KMS-11 (cell line): ENCODE measurements at regions not wholly inside any gene's neighbourhood (a gene's known extent, or its start where the extent isn't known, plus 50 kb on each side); places are given as distances from the start of the nearest gene placed in this dataset.

Experiments
- H2AFZ ChIP-seq: fragments of 200-600 bp; sonication (generic); 2 replicates; pipeline ENCODE4 v1.6.1; 2016; ENCODE audit warnings: antibody characterized with exemption, mixed run types, low read depth
- H3K27ac ChIP-seq: fragments of 200-600 bp; sonication (generic); 2 replicates; pipeline ENCODE4 v1.6.1; 2016; ENCODE audit warnings: mild to moderate bottlenecking, mixed run types
- H3K27me3 ChIP-seq: fragments of 200-600 bp; sonication (generic); 2 replicates; pipeline ENCODE4 v1.6.1; 2017; ENCODE audit warnings: mild to moderate bottlenecking, low read depth, mixed run types, moderate library complexity; ENCODE audit not compliant: insufficient read depth
- H3K36me3 ChIP-seq: fragments of 200-600 bp; sonication (generic); 2 replicates; pipeline ENCODE4 v1.6.1; 2017; ENCODE audit warnings: mild to moderate bottlenecking, mixed run types; ENCODE audit not compliant: insufficient read depth
- H3K4me1 ChIP-seq: fragments of 200-600 bp; sonication (generic); 2 replicates; pipeline ENCODE4 v1.6.1; 2016; ENCODE audit warnings: mild to moderate bottlenecking, low read depth, mixed run types; ENCODE audit not compliant: poor library complexity, severe bottlenecking
- H3K4me2 ChIP-seq: fragments of 200-600 bp; sonication (generic); 2 replicates; pipeline ENCODE4 v1.7.0; 2016; ENCODE audit warnings: mild to moderate bottlenecking, mixed run types
- H3K4me3 ChIP-seq: fragments of 200-600 bp; sonication (generic); IDR thresholded peaks from 2 replicates; pipeline ENCODE4 v1.6.1; 2017; ENCODE audit warnings: low read depth, low read length, mixed read lengths; ENCODE audit not compliant: insufficient read depth
- H3K79me2 ChIP-seq: fragments of 200-600 bp; sonication (generic); 2 replicates; pipeline ENCODE4 v1.6.1; 2016; ENCODE audit warnings: low read depth, mixed run types; ENCODE audit not compliant: insufficient read depth
- H3K9ac ChIP-seq: fragments of 200-600 bp; sonication (generic); 2 replicates; pipeline ENCODE4 v1.6.1; 2016; ENCODE audit warnings: mild to moderate bottlenecking, mixed run types
- H4K20me1 ChIP-seq: fragments of 200-600 bp; sonication (generic); 2 replicates; pipeline ENCODE4 v1.6.1; 2016; ENCODE audit warnings: mild to moderate bottlenecking, mixed run types; ENCODE audit not compliant: insufficient read depth
- TF ChIP-seq, protein P1 (sequence below): fragments of 200-600 bp; sonication (generic); conservative IDR thresholded peaks from 2 replicates; pipeline ENCODE4 v1.6.1; 2017; ENCODE audit warnings: low read depth, mild to moderate bottlenecking, antibody characterized with exemption, low read length, moderate library complexity, mixed read lengths

DNA sequence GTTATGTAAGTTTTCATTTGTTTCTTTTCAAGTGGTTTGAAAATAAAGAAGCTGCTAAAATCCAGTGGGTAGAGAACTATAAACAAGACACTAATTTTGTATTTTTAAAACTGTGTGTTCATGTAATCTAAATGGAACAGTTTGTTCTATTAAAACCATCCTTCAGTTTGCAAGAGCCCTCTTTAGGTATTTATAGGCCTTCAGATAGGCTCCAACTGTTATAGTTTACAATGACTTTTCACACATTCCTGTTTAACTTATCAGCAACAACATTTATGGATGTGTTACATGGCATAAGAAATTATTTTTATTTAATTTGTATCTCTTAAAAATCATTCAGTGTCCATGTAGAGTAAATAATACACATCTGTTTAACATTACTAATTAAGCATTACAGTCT is 126.7 kb upstream of the SLCO6A1 start:
- H2AFZ ChIP-seq = no peak overlapping the region

DNA sequence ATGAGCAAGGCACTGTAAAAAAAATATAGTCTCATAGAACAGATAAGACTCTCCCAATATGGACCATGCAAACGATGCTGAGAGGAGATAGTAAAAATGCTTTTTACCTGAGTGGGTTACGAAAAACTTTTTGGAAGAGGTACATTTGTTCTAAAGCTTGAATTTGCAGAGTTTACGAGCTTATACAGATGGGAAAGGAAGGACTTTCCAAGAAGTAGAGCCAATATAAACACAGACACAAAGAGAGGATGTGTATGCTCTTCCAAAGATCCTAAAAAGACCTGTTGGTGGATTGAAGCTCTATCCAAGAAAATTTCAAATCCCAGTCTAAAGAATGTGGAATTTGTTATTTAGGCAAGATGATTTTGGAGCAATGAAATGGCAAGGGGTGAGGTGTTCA is 127.1 kb upstream of the SLCO6A1 start:
- no peaks in the 10 kb centered on the region for H3K36me3 ChIP-seq
- no peak overlapping the region for H3K4me2 ChIP-seq
- H3K4me3 ChIP-seq = no peak overlapping the region
- TF ChIP-seq, protein P1, sequence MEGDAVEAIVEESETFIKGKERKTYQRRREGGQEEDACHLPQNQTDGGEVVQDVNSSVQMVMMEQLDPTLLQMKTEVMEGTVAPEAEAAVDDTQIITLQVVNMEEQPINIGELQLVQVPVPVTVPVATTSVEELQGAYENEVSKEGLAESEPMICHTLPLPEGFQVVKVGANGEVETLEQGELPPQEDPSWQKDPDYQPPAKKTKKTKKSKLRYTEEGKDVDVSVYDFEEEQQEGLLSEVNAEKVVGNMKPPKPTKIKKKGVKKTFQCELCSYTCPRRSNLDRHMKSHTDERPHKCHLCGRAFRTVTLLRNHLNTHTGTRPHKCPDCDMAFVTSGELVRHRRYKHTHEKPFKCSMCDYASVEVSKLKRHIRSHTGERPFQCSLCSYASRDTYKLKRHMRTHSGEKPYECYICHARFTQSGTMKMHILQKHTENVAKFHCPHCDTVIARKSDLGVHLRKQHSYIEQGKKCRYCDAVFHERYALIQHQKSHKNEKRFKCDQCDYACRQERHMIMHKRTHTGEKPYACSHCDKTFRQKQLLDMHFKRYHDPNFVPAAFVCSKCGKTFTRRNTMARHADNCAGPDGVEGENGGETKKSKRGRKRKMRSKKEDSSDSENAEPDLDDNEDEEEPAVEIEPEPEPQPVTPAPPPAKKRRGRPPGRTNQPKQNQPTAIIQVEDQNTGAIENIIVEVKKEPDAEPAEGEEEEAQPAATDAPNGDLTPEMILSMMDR = no peak
- H3K9ac ChIP-seq = no peak overlapping the region
- H3K27me3 ChIP-seq = no peaks in the 10 kb centered on the region
- no peaks in the 10 kb centered on the region for H4K20me1 ChIP-seq
- H3K79me2 ChIP-seq = no peaks in the 10 kb centered on the region
- no peak overlapping the region for H3K27ac ChIP-seq
- H2AFZ ChIP-seq = no peak overlapping the region
- H3K4me1 ChIP-seq = no peaks in the 10 kb centered on the region

More for the DNA sequence above, 126.7 kb upstream of the SLCO6A1 start:
- H3K27me3 ChIP-seq = no peaks in the 10 kb centered on the region
- no peaks in the 10 kb centered on the region for H3K36me3 ChIP-seq
- H3K4me2 ChIP-seq = no peak overlapping the region
- no peaks in the 10 kb centered on the region for H3K4me1 ChIP-seq
- TF ChIP-seq, protein P1 = no peak
- H3K79me2 ChIP-seq = no peaks in the 10 kb centered on the region
- H4K20me1 ChIP-seq = no peaks in the 10 kb centered on the region
- no peak overlapping the region for H3K4me3 ChIP-seq
- no peak overlapping the region for H3K9ac ChIP-seq
- no peak overlapping the region for H3K27ac ChIP-seq

DNA sequence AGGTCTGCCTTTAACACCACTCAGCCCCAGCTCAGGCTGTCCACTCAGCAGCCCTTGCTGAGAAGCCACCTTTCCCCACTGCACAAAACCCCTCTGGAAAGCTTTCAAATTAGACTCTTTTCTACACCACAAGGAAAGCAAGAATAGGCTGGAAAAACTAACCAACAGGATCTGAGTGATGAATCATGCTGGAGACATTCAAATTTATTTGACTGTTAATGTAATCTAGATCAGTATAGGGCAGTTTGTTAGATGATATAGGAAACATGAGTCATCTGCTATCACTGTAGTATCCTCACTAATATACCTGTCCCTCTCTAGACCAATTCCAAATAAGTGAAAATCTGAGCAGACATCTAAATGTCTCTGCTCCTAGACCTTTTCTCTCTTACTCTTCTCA is 127.8 kb upstream of the PAM start:
- Histone ChIP-seq H2AFZ (no peak overlapping the region), H3K4me1 (no peaks in the 10 kb centered on the region), H4K20me1 (no peaks in the 10 kb centered on the region), H3K36me3 (no peaks in the 10 kb centered on the region), H3K79me2 (no peaks in the 10 kb centered on the region), H3K4me2 (no peak overlapping the region), H3K9ac (no peak overlapping the region), H3K4me3 (no peak overlapping the region), H3K27ac (no peak overlapping the region), H3K27me3 (no peaks in the 10 kb centered on the region)
- TF ChIP-seq, protein P1 = no peak

DNA sequence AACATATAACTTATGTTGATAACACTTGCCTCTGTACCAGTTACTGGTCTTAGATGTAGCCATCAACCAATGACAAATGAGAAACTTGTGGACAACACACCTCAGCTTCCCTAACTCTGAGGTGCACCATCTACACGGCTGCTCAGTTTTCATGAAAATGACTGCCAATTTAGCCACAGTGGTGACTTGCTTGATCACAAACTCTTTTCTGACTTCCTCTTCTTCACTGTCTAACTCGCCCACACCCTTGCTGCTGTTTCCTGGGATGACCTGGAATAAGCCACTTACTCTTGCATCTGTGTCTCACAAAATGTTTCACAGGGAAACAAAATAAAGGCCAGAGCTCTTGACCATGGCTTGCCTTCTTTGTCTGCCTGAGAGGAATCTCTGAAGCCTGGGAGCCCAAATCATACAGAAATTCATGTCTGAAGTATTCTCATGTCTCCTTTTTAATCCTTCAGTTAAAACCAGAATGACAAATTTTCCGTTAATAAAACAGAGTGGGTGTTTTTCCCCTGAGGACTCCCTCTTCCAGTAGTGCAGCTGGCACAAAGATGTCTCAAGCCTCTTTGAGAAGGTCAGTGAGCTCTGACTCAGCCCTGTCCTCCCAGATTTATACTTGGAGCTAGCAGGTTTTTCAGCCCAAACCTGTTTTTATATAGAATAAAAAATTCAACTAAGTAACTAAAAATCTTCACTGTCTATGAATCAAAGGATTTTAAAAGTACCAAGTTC is 126.5 kb upstream of the PAM start:
- Histone ChIP-seq H3K36me3 (no peaks in the 10 kb centered on the region), H3K27ac (no peak overlapping the region), H3K27me3 (no peaks in the 10 kb centered on the region), H3K4me3 (no peak overlapping the region), H3K79me2 (no peaks in the 10 kb centered on the region), H4K20me1 (no peaks in the 10 kb centered on the region), H3K4me1 (no peaks in the 10 kb centered on the region), H3K9ac (no peak overlapping the region), H2AFZ (no peak overlapping the region), H3K4me2 (no peak overlapping the region)
- TF ChIP-seq, protein P1 = no peak
